Left ventricle myocardium inferior (tissue), 1 donor: ENCODE measurements at regions not wholly inside any gene's neighbourhood (a gene's known extent, or its start where the extent isn't known, plus 50 kb on each side); places are given as distances from the start of the nearest gene placed in this dataset.

ENCODE experiments used
- DNase-seq: peaks from one replicate; pipeline ENCODE4 v3.0.0-alpha.2; 2020
- H3K27ac ChIP-seq: fragments of 200-600 bp; replicated peaks from 2 replicates; pipeline ENCODE4 v1.8.0; 2021
- H3K27me3 ChIP-seq: fragments of 200-600 bp; 2 replicates; pipeline ENCODE4 v1.8.0; 2021; ENCODE audit warnings: low read depth
- H3K36me3 ChIP-seq: fragments of 200-600 bp; 2 replicates; pipeline ENCODE4 v1.8.0; 2021
- H3K4me1 ChIP-seq: fragments of 200-600 bp; 2 replicates; pipeline ENCODE4 v1.8.0; 2021
- H3K4me3 ChIP-seq: fragments of 200-600 bp; 2 replicates; pipeline ENCODE4 v1.8.0; 2021; ENCODE audit warnings: mild to moderate bottlenecking, moderate library complexity
- H3K9me3 ChIP-seq: fragments of 200-600 bp; replicated peaks from 2 replicates; pipeline ENCODE4 v1.8.0; 2021
- intact Hi-C: fragments of 100-400 bp; cut with micrococcal nuclease; formaldehyde crosslinking; loops from one replicate; pipeline ENCODE4 v1.11.0; 2022
- TF ChIP-seq, protein P1 (sequence below): fragments of 200-600 bp; IDR thresholded peaks from 2 replicates; pipeline ENCODE4 v1.8.0; 2021; ENCODE audit warnings: antibody characterized with exemption, mild to moderate bottlenecking, borderline replicate concordance
- donor health status: DM: no; HTN: yes; CAD: no; lungs with severe emphysema.

DNA sequence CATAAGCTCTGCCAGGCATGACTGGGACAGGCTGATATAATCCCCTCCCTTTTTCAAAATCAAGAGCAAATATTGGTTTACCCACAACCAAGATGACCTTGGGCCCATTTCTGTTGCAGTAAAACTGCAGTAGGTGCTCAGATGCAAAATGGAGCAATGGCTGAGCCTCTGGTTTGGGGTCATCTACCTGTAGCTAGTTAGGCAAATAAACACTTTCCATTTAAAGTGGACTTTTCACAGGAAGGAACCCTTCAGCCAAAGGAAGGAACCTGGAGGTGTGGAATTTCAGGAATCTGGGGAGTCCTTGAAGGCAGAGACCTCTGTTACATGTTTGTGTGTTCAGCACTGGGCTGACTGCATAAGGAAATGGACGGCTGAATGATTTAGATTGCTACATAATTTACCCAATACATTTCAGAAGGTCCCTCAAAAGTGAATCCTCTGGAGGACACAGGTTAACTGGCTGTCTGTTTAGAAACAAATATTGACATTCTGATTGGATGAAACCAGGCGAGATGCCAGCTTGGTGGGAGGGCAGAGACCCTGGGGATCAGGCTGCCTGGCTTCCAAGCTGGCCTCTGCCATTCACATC is 170.1 kb upstream of the ZNF618 start:
- Histone ChIP-seq H3K4me1 (no peaks in the 10 kb centered on the region), H3K27ac (no peak overlapping the region), H3K27me3 (peaks cover 13% of the 10 kb centered on the region), H3K4me3 (no peak overlapping the region), H3K36me3 (no peaks in the 10 kb centered on the region), H3K9me3 (peaks cover 4% of the 10 kb centered on the region)
- TF ChIP-seq, protein P1, sequence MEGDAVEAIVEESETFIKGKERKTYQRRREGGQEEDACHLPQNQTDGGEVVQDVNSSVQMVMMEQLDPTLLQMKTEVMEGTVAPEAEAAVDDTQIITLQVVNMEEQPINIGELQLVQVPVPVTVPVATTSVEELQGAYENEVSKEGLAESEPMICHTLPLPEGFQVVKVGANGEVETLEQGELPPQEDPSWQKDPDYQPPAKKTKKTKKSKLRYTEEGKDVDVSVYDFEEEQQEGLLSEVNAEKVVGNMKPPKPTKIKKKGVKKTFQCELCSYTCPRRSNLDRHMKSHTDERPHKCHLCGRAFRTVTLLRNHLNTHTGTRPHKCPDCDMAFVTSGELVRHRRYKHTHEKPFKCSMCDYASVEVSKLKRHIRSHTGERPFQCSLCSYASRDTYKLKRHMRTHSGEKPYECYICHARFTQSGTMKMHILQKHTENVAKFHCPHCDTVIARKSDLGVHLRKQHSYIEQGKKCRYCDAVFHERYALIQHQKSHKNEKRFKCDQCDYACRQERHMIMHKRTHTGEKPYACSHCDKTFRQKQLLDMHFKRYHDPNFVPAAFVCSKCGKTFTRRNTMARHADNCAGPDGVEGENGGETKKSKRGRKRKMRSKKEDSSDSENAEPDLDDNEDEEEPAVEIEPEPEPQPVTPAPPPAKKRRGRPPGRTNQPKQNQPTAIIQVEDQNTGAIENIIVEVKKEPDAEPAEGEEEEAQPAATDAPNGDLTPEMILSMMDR: no peak
- DNase-seq: no peak
- intact Hi-C loops: no loop called here

DNA sequence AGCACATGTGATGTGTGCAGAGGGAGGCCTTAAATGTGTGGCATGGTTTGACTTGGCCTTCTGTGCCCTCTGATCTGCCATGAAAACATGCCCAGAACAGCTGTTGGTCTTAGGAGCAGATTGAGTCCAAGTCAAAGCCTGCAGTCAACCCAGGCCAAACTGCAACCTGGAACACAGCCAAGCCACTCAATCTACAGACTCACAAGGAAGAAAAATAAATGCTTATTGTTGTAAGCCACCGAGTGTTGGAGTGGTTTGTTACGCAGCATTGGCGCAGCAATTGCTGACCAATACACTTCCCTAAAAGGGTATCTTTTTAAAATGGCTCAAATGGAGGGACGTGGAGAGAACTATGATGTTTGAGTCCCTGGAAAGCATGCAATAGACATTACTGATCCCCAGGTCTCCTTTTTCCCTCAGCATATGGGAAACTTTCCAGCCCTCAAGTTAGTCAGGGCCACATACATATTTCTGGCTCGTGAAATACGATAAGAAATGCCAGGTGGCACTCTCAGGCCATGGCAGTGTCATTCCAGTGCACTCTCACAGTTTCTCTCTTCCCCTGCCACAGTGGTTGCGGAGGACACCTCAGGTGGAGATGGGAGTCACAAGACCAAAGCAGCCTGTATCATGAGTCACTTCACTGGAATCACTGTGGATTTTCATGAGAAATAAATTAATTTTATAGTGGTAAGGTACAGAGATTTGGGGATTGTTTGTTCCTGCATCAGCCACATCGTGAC is 168.0 kb upstream of the ZNF618 start:
- no peak overlapping the region for H3K4me3 ChIP-seq
- intact Hi-C loops: no loop called here

DNA sequence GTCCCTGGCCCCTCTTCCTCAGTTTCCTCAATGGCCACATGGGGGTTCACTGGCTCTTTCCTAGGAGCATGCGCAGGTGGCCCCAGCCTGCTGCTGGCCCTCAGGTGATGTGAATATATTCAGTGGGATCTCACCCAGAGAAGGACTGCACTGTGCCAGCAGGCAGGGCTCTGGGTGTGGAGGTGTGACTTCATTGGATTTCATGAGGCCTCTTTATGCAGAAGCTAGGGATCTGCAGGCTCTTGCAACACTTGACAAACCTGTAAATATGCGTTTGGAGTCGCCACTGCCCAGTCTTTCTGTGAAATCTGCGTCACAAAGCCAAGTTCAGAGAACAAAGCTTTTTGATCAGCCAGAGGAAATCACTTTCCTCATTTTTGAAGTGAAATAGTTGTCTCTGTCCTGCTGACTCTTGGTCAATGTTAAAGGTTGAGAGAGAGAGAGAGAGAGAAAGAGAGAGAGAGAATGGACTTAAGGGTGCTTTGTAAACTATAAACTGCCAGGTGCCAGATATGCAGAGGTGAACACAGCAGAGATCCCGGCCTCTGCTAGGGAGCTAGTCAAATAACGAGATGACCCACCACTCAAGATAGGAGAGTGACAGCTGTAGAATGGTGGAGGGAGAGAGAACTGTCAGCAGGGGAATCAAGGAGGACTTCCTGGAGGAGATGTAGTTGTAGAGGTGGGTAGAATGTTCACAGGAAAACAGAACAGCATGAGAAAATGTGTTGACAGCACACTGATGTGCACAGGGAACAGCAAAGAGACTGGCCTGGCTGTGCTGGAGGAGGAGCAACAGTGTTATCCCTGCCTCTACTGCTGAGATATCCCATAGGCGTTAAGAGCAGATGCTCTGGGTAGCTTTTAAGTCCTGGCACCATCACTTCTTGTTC is 167.0 kb upstream of the ZNF618 start:
- TF ChIP-seq, protein P1: no peak
- Histone ChIP-seq H3K4me1 (peaks cover 4% of the 10 kb centered on the region), H3K27me3 (no peaks in the 10 kb centered on the region), H3K36me3 (no peaks in the 10 kb centered on the region), H3K9me3 (peaks cover 4% of the 10 kb centered on the region), H3K27ac (no peak overlapping the region), H3K4me3 (no peak overlapping the region)
- DNase-seq: no peak
- intact Hi-C loops: no loop called here

More for the DNA sequence above, 168.0 kb upstream of the ZNF618 start:
- TF ChIP-seq, protein P1: no peak
- peaks cover 4% of the 10 kb centered on the region for H3K4me1 ChIP-seq
- H3K36me3 ChIP-seq: no peaks in the 10 kb centered on the region
- H3K9me3 ChIP-seq: peaks cover 4% of the 10 kb centered on the region
- H3K27me3 ChIP-seq: no peaks in the 10 kb centered on the region
- no peak for DNase-seq
- H3K27ac ChIP-seq: no peak overlapping the region

DNA sequence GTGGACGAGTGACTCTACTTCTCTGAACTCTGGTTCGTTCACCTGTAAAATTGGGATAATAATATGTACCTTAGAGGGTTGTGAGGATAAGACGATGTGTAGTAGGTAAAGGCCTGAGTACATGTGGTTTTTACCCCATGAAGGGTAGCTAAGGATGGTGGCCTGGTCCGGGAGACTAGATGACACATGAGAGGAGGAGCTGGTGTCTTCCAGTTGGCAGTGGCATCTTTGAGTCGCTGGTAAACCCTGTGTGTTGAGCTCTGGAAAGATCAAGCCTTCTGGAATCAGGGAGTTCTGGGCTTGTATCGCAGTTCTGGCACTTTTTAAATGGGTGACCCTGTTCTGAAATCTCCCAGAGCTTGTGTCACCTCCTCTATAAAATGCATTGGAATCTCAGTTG is 166.4 kb upstream of the ZNF618 start:
- Histone ChIP-seq H3K4me1 (peaks cover 4% of the 10 kb centered on the region), H3K4me3 (no peak overlapping the region), H3K9me3 (peaks cover 4% of the 10 kb centered on the region), H3K27me3 (no peaks in the 10 kb centered on the region), H3K36me3 (no peaks in the 10 kb centered on the region), H3K27ac (no peak overlapping the region)
- no peak for DNase-seq
- intact Hi-C loops: no loop called here
- TF ChIP-seq, protein P1: no peak

DNA sequence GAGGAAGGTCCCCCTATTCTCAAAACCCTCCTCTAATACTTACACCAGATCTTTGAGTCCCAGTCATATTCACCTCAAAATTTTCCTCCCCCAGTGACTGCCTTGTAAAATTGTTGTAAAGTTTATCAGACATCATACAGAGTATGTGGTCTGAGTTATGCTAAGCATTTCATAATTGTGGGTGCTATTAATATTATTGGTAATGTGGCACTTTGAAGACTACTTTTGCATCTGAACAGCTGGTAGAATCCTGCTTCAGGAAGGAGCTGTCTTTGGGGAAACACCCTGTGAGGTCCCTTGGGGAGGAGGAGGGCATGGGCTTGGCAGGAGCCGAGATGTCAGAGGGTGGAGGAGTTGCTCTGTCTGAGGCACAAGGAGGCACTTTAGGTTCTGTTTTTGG is 164.9 kb upstream of the ZNF618 start:
- DNase-seq: no peak
- peaks cover 4% of the 10 kb centered on the region for H3K4me1 ChIP-seq
- H3K27ac ChIP-seq: no peak overlapping the region
- H3K4me3 ChIP-seq: no peak overlapping the region
- TF ChIP-seq, protein P1: no peak
- peaks cover 18% of the 10 kb centered on the region for H3K9me3 ChIP-seq
- intact Hi-C loops: no loop called here
- no peaks in the 10 kb centered on the region for H3K27me3 ChIP-seq
- H3K36me3 ChIP-seq: no peaks in the 10 kb centered on the region
